Right lobe of liver (tissue), 4 donors: ENCODE measurements at regions not wholly inside any gene's neighbourhood (a gene's known extent, or its start where the extent isn't known, plus 50 kb on each side); places are given as distances from the start of the nearest gene placed in this dataset.

Source experiments
- CTCF ChIP-seq, 4 donors: fragments of 200-600 bp in 3 of 4; fragments of 450-650 bp in 1 of 4; IDR thresholded peaks; one replicate each; pipeline versions ENCODE4 v1.5.1 to v1.8.0; 2016 to 2022; ENCODE audit warnings: antibody characterized with exemption in 4 of 4, mild to moderate bottlenecking in 2 of 4
- POLR2A ChIP-seq: fragments of 450-650 bp; IDR thresholded peaks from one replicate; pipeline ENCODE4 v1.6.1; 2017; ENCODE audit warnings: antibody characterized with exemption, mild to moderate bottlenecking
- donor health status: DM: no; HTN: no; CAD: no.
- donor health status: DM: no; HTN: no; CAD: no.
- donor health status: DM: no; HTN: yes; CAD: no.

- TF ChIP-seq CTCF (IDR thresholded peaks at IDR 0.05): no peak
- TF ChIP-seq POLR2A: no peak
These were observed 139.7 kb upstream of the PCGF5 start for GRCh38 chr10:91080776-91081175.
